Keratinocyte (primary cell): ENCODE measurements at regions not wholly inside any gene's neighbourhood (a gene's known extent, or its start where the extent isn't known, plus 50 kb on each side); places are given as distances from the start of the nearest gene placed in this dataset.

Experiments used
- DNase-seq: peaks from one replicate; pipeline ENCODE4 v3.0.0-alpha.2; 2011; ENCODE audit warnings: low read depth, missing footprints, low spot score
- FAIRE-seq: peaks from 2 replicates; lab custom pipeline; 2011; peaks lifted over from hg19 to GRCh38; lab: Jason Lieb, UNC
- H2AFZ ChIP-seq: 2 replicates; pipeline ENCODE4 v1.6.0; 2012; ENCODE audit warnings: low read length, control low read depth, inconsistent platforms; ENCODE audit not compliant: control insufficient read depth
- H3K27ac ChIP-seq: 2 replicates; pipeline ENCODE4 v1.5.1; 2011; ENCODE audit warnings: low read length; ENCODE audit not compliant: control insufficient read depth, insufficient read depth
- H3K27me3 ChIP-seq: 3 replicates; pipeline ENCODE4 v1.6.0; 2011; ENCODE audit warnings: low read length; ENCODE audit not compliant: control insufficient read depth, insufficient read depth; ENCODE audit errors: extremely low read depth
- H3K36me3 ChIP-seq, 2 experiments: 2 replicates in 1 of 2; 3 replicates in 1 of 2; pipeline ENCODE4 v1.5.1; 2011; ENCODE audit warnings: low read length in 2 of 2, mild to moderate bottlenecking in 1 of 2; ENCODE audit not compliant: control insufficient read depth in 2 of 2, insufficient read depth in 2 of 2; ENCODE audit errors: extremely low read depth in 1 of 2
- H3K4me1 ChIP-seq: 3 replicates; pipeline ENCODE4 v1.5.1; 2011; ENCODE audit warnings: low read length; ENCODE audit not compliant: control insufficient read depth, insufficient read depth; ENCODE audit errors: extremely low read depth
- H3K4me2 ChIP-seq: 3 replicates; pipeline ENCODE4 v1.6.0; 2011; ENCODE audit warnings: low read depth, low read length; ENCODE audit not compliant: control insufficient read depth, insufficient read depth; ENCODE audit errors: extremely low read depth
- H3K4me3 ChIP-seq, 3 experiments: fragments of 200-600 bp in 1 of 3; sonication (generic) in 1 of 3; 2 replicates in 2 of 3; 3 replicates in 1 of 3; pipeline ENCODE4 v1.5.1; 2011 to 2016; ENCODE audit warnings: low read length in 3 of 3, mild to moderate bottlenecking in 3 of 3, control low read depth in 2 of 3, inconsistent platforms in 1 of 3, low read depth in 1 of 3, mixed read lengths in 1 of 3, mixed run types in 1 of 3, moderate library complexity in 1 of 3; ENCODE audit not compliant: control insufficient read depth in 2 of 3, insufficient read depth in 2 of 3; ENCODE audit errors: extremely low read depth in 1 of 3
- H3K79me2 ChIP-seq: 2 replicates; pipeline ENCODE4 v1.6.0; 2012; ENCODE audit warnings: low read length; ENCODE audit not compliant: control insufficient read depth, insufficient read depth
- H3K9ac ChIP-seq: 3 replicates; pipeline ENCODE4 v1.6.0; 2011; ENCODE audit warnings: low read length; ENCODE audit not compliant: control insufficient read depth, insufficient read depth; ENCODE audit errors: extremely low read depth
- H3K9me1 ChIP-seq: 3 replicates; pipeline ENCODE4 v1.6.0; 2011; ENCODE audit warnings: low read length; ENCODE audit not compliant: control insufficient read depth, insufficient read depth; ENCODE audit errors: extremely low read depth
- H3K9me3 ChIP-seq: 2 replicates; pipeline ENCODE4 v1.5.1; 2012; ENCODE audit warnings: low read depth, low read length; ENCODE audit not compliant: control insufficient read depth
- H4K20me1 ChIP-seq: 3 replicates; pipeline ENCODE4 v1.6.0; 2011; ENCODE audit warnings: low read length; ENCODE audit not compliant: control insufficient read depth, insufficient read depth; ENCODE audit errors: extremely low read depth
- EZH2 ChIP-seq: IDR thresholded peaks from one replicate; pipeline ENCODE4 v1.6.1; 2012; ENCODE audit warnings: inconsistent platforms, mild to moderate bottlenecking, low read length, moderate library complexity
- dilution Hi-C: fragments of 300-500 bp; cut with MboI; formaldehyde crosslinking; loops from one replicate; pipeline ENCODE4 v1.7.0; 2020; ENCODE audit warnings: low sequenced_read_pairs; ENCODE audit not compliant: extremely low pct_ligation_motif_present
- TF ChIP-seq, protein P1 (sequence below), 3 experiments: IDR thresholded peaks in 1 of 3; conservative IDR thresholded peaks in 1 of 3; optimal IDR thresholded peaks in 1 of 3; 2 replicates in 2 of 3; 3 replicates in 1 of 3; pipeline versions ENCODE3 to v1.5.1; 2011; ENCODE audit warnings: low read length in 3 of 3, mild to moderate bottlenecking in 3 of 3, moderate library complexity in 2 of 3, control low read depth in 1 of 3, inconsistent platforms in 1 of 3; ENCODE audit not compliant: insufficient read depth in 2 of 3; ENCODE audit errors: extremely low read depth in 1 of 3

DNA sequence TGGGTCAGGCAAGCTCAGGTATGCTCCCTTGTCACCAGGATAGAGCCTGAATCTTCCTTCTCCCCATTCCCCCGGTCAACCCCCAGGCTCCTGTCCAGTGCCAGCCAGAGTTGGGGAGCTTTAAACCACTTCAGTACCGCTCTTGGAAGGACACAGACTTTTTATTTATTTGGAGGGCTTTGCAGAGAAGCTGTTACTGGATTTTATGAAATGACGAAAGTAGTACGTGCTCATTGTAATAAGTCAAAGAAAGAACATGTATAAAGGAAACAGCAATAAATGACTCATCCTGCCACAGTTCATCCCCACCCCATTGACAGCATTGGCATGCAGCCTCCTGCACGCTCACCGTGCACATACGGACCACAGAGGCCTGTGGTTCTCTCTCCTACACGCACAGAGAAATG lies 230.3 kb downstream of the AUH start:
- Histone ChIP-seq H2AFZ (no peak overlapping the region), H3K4me1 (peaks cover 24% of the 10 kb centered on the region), H3K27ac (peak overlapping the region; percentile 81), H4K20me1 (no peaks in the 10 kb centered on the region), H3K4me3 (peak overlapping the region in 1 of 3 experiments; percentile 9), H3K36me3 (no peaks in the 10 kb centered on the region), H3K4me2 (peak overlapping the region; percentile 74), H3K9me1 (no peaks in the 10 kb centered on the region), H3K27me3 (no peaks in the 10 kb centered on the region), H3K79me2 (no peaks in the 10 kb centered on the region), H3K9me3 (no peaks in the 10 kb centered on the region), H3K9ac (peak overlapping the region; percentile 56)
- DNase-seq, result peak; percentile 45
- TF ChIP-seq, protein P1, sequence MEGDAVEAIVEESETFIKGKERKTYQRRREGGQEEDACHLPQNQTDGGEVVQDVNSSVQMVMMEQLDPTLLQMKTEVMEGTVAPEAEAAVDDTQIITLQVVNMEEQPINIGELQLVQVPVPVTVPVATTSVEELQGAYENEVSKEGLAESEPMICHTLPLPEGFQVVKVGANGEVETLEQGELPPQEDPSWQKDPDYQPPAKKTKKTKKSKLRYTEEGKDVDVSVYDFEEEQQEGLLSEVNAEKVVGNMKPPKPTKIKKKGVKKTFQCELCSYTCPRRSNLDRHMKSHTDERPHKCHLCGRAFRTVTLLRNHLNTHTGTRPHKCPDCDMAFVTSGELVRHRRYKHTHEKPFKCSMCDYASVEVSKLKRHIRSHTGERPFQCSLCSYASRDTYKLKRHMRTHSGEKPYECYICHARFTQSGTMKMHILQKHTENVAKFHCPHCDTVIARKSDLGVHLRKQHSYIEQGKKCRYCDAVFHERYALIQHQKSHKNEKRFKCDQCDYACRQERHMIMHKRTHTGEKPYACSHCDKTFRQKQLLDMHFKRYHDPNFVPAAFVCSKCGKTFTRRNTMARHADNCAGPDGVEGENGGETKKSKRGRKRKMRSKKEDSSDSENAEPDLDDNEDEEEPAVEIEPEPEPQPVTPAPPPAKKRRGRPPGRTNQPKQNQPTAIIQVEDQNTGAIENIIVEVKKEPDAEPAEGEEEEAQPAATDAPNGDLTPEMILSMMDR (optimal IDR thresholded peaks at IDR 0.05 in 1 of 3, IDR thresholded peaks at IDR 0.05 in 1 of 3, conservative IDR thresholded peaks at IDR 0.05 in 1 of 3; ENCODE audit: extremely low read depth in 1 of 3, insufficient read depth in 2 of 3, low read length in 3 of 3), result no peak
- dilution Hi-C loops, result no loop called here
- FAIRE-seq, result peak; percentile 99

DNA sequence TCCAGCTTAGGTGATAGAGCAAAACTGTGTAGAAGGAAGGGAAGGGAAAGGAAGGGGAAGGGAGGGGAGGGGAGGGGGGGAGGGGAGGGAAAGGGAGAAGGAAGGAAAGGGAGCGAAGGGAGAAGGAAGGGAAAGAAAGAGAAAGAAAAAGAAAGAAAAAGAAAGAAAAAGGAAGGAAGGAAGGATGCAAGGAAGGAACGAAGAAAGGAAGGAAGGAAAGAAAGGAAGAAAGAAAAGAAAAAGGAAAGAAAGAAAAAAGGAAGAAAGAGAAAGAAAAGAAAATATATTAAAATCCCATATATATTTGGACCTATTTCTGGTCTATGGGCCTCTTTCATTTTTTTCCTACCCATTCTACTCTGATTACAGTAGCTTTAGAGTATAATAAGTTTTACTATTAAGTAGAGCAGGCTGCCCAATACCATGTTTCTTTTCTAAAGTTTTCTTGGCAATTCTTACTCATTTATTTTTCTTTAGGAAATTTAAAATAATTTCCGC lies 229.1 kb downstream of the AUH start:
- H3K9me3 ChIP-seq, result no peaks in the 10 kb centered on the region
- no peak overlapping the region for H3K9ac ChIP-seq
- H4K20me1 ChIP-seq, result no peaks in the 10 kb centered on the region
- no peaks in the 10 kb centered on the region for H3K79me2 ChIP-seq
- H3K4me1 ChIP-seq, result peaks cover 18% of the 10 kb centered on the region
- H3K4me2 ChIP-seq, result no peak overlapping the region
- DNase-seq, result no peak
- H3K36me3 ChIP-seq, result no peaks in the 10 kb centered on the region
- H3K9me1 ChIP-seq, result no peaks in the 10 kb centered on the region
- no peaks in the 10 kb centered on the region for H3K27me3 ChIP-seq
- H2AFZ ChIP-seq, result no peak overlapping the region
- H3K27ac ChIP-seq, result no peak overlapping the region
- no peak for FAIRE-seq
- no peak overlapping the region for H3K4me3 ChIP-seq
- dilution Hi-C loops, result no loop called here
- no peak for TF ChIP-seq EZH2
- TF ChIP-seq, protein P1 (optimal IDR thresholded peaks at IDR 0.05 in 1 of 3, IDR thresholded peaks at IDR 0.05 in 1 of 3, conservative IDR thresholded peaks at IDR 0.05 in 1 of 3; ENCODE audit: extremely low read depth in 1 of 3, insufficient read depth in 2 of 3, low read length in 3 of 3), result no peak
